ENCODE measurements at regions not wholly inside any gene's neighbourhood (a gene's known extent, or its start where the extent isn't known, plus 50 kb on each side); places are given as distances from the start of the nearest gene placed in this dataset.

GRCh38 chr1:195591917-195592672 is 1016.1 kb downstream of the KCNT2 start:
- ChIA-PET POLR2A (no interaction called here), CTCF (no interaction called here)
- DNase-seq (ENCODE audit: extremely low spot score) = no peak
- no peak for TF ChIP-seq CTCF (IDR thresholded peaks at IDR 0.05; ENCODE audit: control extremely low read depth, extremely low read depth, low read depth, missing control alignments)

- DNase-seq (ENCODE audit: extremely low spot score) = no peak
- CTCF ChIA-PET = no interaction called here
- POLR2A ChIA-PET = no interaction called here
- no peak for TF ChIP-seq CTCF (IDR thresholded peaks at IDR 0.05; ENCODE audit: control extremely low read depth, extremely low read depth, low read depth, missing control alignments)
Measured at GRCh38 chr1:195590649-195591048, 1017.6 kb downstream of the KCNT2 start.

- no peak for TF ChIP-seq CTCF (IDR thresholded peaks at IDR 0.05; ENCODE audit: control extremely low read depth, extremely low read depth, low read depth, missing control alignments)
- POLR2A ChIA-PET = no interaction called here
- CTCF ChIA-PET = no interaction called here
- DNase-seq (ENCODE audit: extremely low spot score) = no peak
Measured at GRCh38 chr1:195584870-195585624, 1023.2 kb downstream of the KCNT2 start.

GRCh38 chr1:195580988-195581387 is 1027.3 kb downstream of the KCNT2 start:
- ChIA-PET CTCF (no interaction called here), POLR2A (no interaction called here)

GRCh38 chr1:195577748-195578147 is 1030.5 kb downstream of the KCNT2 start:
- no peak for TF ChIP-seq CTCF (IDR thresholded peaks at IDR 0.05; ENCODE audit: control extremely low read depth, extremely low read depth, low read depth, missing control alignments)
- ChIA-PET POLR2A (no interaction called here), CTCF (no interaction called here)
- no peak for DNase-seq (ENCODE audit: extremely low spot score)

More at GRCh38 chr1:195580988-195581387, 1027.3 kb downstream of the KCNT2 start:
- TF ChIP-seq CTCF (IDR thresholded peaks at IDR 0.05; ENCODE audit: control extremely low read depth, extremely low read depth, low read depth, missing control alignments) = no peak
- no peak for DNase-seq (ENCODE audit: extremely low spot score)

- no peak for DNase-seq (ENCODE audit: extremely low spot score)
- ChIA-PET POLR2A (no interaction called here), CTCF (no interaction called here)
- TF ChIP-seq CTCF (IDR thresholded peaks at IDR 0.05; ENCODE audit: control extremely low read depth, extremely low read depth, low read depth, missing control alignments) = no peak
Measured at GRCh38 chr1:195576641-195577040, 1031.6 kb downstream of the KCNT2 start.

Data from GM10248 (cell line).